22Rv1 (cell line): ENCODE measurements at regions not wholly inside any gene's neighbourhood (a gene's known extent, or its start where the extent isn't known, plus 50 kb on each side); places are given as distances from the start of the nearest gene placed in this dataset.

ENCODE experiments used
- ZFX ChIP-seq: fragments of 450-650 bp; IDR thresholded peaks from 2 replicates; pipeline ENCODE4 v1.6.1; 2017; ENCODE audit warnings: antibody characterized with exemption, borderline replicate concordance
- TF ChIP-seq, protein P1 (sequence below): fragments of 450-650 bp; IDR thresholded peaks from 2 replicates; pipeline ENCODE4 v1.5.1; 2017; ENCODE audit warnings: mild to moderate bottlenecking

DNA sequence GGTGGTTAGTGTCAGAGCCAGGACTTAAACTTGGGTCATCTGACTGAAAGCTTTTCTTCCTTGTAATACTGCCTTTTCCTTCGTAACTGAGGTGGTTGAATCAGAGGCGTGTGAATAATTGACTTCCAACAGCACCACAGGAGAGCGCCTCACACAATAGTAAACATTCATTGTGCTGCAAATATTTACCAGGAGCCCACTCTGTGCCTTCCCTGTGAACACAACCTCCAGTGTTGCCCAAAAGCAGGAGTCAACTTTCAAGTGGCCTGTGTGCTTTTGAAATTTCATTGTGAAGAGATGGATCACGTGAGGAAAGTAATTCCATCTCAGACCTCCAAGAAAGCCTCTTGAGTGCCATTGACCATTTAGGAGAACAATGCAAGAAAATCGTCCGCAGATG lies 60.2 kb downstream of the ADRA2A start:
- TF ChIP-seq, protein P1, sequence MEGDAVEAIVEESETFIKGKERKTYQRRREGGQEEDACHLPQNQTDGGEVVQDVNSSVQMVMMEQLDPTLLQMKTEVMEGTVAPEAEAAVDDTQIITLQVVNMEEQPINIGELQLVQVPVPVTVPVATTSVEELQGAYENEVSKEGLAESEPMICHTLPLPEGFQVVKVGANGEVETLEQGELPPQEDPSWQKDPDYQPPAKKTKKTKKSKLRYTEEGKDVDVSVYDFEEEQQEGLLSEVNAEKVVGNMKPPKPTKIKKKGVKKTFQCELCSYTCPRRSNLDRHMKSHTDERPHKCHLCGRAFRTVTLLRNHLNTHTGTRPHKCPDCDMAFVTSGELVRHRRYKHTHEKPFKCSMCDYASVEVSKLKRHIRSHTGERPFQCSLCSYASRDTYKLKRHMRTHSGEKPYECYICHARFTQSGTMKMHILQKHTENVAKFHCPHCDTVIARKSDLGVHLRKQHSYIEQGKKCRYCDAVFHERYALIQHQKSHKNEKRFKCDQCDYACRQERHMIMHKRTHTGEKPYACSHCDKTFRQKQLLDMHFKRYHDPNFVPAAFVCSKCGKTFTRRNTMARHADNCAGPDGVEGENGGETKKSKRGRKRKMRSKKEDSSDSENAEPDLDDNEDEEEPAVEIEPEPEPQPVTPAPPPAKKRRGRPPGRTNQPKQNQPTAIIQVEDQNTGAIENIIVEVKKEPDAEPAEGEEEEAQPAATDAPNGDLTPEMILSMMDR: 0 out of 2 replicates have a peak, but pooled peaks have one; percentile 19
- TF ChIP-seq ZFX: no peak
